A673 (cell line): ENCODE measurements at regions not wholly inside any gene's neighbourhood (a gene's known extent, or its start where the extent isn't known, plus 50 kb on each side); places are given as distances from the start of the nearest gene placed in this dataset.

Source experiments
- BruUV-seq: library from RNA; stranded (reverse); fragments of 400-500 nt; replicated peaks from 2 replicates; lab custom pipeline; 2021; lab: Mats Ljungman, UMichigan
- CTCF ChIA-PET: fragments of 300-600 bp; sonication (Branson Sonifier 250); formaldehyde crosslinking; loops from one replicate; lab custom pipeline; 2022; ENCODE audit warnings: antibody characterized with exemption; lab: Charles Lee
- POLR2A ChIA-PET: fragments of 300-600 bp; sonication (Branson Sonifier 250); formaldehyde crosslinking; loops from one replicate; lab custom pipeline; 2022; ENCODE audit warnings: antibody characterized with exemption; ENCODE audit not compliant: low non-redundant PET; lab: Charles Lee
- DNase-seq: peaks from one replicate; pipeline ENCODE4 v3.0.0-alpha.2; 2015; ENCODE audit warnings: low spot score
- H3K27ac ChIP-seq: fragments of 200-600 bp; sonication (generic); 2 replicates; pipeline ENCODE4 v1.5.1; 2016; ENCODE audit warnings: mixed run types, low read depth, mild to moderate bottlenecking, mixed read lengths, antibody characterized with exemption, low read length; ENCODE audit not compliant: poor library complexity, severe bottlenecking
- H3K27me3 ChIP-seq: fragments of 200-600 bp; sonication (generic); replicated peaks from 2 replicates; pipeline ENCODE4 v1.6.1; 2017; ENCODE audit warnings: mixed run types, low read depth, mild to moderate bottlenecking, mixed read lengths, antibody characterized with exemption, low read length; ENCODE audit not compliant: insufficient read depth, poor library complexity
- H3K36me3 ChIP-seq: fragments of 200-600 bp; sonication (generic); 2 replicates; pipeline ENCODE4 v1.6.1; 2016; ENCODE audit warnings: mixed run types, mild to moderate bottlenecking, mixed read lengths, antibody characterized with exemption, low read length; ENCODE audit not compliant: insufficient read depth, poor library complexity, severe bottlenecking
- H3K4me1 ChIP-seq: fragments of 200-600 bp; sonication (generic); 2 replicates; pipeline ENCODE4 v1.6.1; 2017; ENCODE audit warnings: mixed run types, mild to moderate bottlenecking, mixed read lengths, antibody characterized with exemption, low read length; ENCODE audit not compliant: insufficient read depth, poor library complexity, severe bottlenecking
- H3K4me3 ChIP-seq: fragments of 200-600 bp; sonication (generic); 2 replicates; pipeline ENCODE4 v1.5.1; 2016; ENCODE audit warnings: low read depth, mixed run types, mild to moderate bottlenecking, mixed read lengths, low read length; ENCODE audit not compliant: poor library complexity, severe bottlenecking
- H3K9me3 ChIP-seq: fragments of 200-600 bp; sonication (generic); 2 replicates; pipeline ENCODE4 v1.6.1; 2016; ENCODE audit warnings: mixed run types, low read depth, mild to moderate bottlenecking, mixed read lengths, antibody characterized with exemption, low read length; ENCODE audit not compliant: poor library complexity, severe bottlenecking
- CTCF ChIP-seq: fragments of 300-800, 200-600 bp; sonication (generic); conservative IDR thresholded peaks from 2 replicates; pipeline ENCODE4 v1.5.1; 2017; ENCODE audit warnings: low read depth, mild to moderate bottlenecking, antibody characterized with exemption, low read length, moderate library complexity, mixed read lengths
- EZH2 ChIP-seq: fragments of 200-600 bp; sonication (generic); IDR thresholded peaks from 2 replicates; pipeline ENCODE4 v1.6.1; 2017; ENCODE audit warnings: borderline replicate concordance, low read depth, mild to moderate bottlenecking, mixed read lengths, antibody characterized with exemption, low read length; ENCODE audit not compliant: poor library complexity, severe bottlenecking
- intact Hi-C: fragments of 100-400 bp; cut with micrococcal nuclease; formaldehyde crosslinking; loops from one replicate; pipeline ENCODE4 v1.10.0; 2022; ENCODE audit not compliant: unreplicated experiment

GRCh38 chrX:43525901-43526610 is 130.0 kb upstream of the MAOA start:
- no TSS peak for BruUV-seq
- TF ChIP-seq EZH2 (no peak), CTCF (no peak)
- CTCF ChIA-PET, result interaction anchor here (0.6 kb wide), 1 partner anchor 669 kb away, joined by 3 read pairs; no protein-coding TSS in a partner anchor

GRCh38 chrX:43526878-43527277 is 129.2 kb upstream of the MAOA start:
- Histone ChIP-seq H3K4me1 (no peaks in the 10 kb centered on the region), H3K36me3 (no peaks in the 10 kb centered on the region), H3K27ac (no peak overlapping the region), H3K9me3 (no peaks in the 10 kb centered on the region), H3K4me3 (no peak overlapping the region), H3K27me3 (no peaks in the 10 kb centered on the region)
- intact Hi-C loops, result no loop called here
- ChIA-PET CTCF (no interaction called here), POLR2A (no interaction called here)
- no peak for DNase-seq
- no TSS peak for BruUV-seq
- TF ChIP-seq EZH2 (no peak), CTCF (no peak)

More at GRCh38 chrX:43525901-43526610, 130.0 kb upstream of the MAOA start:
- no peak for DNase-seq
- Histone ChIP-seq H3K9me3 (no peaks in the 10 kb centered on the region), H3K27ac (no peak overlapping the region), H3K27me3 (no peaks in the 10 kb centered on the region), H3K36me3 (no peaks in the 10 kb centered on the region), H3K4me1 (no peaks in the 10 kb centered on the region), H3K4me3 (no peak overlapping the region)
- intact Hi-C loops, result no loop called here
- POLR2A ChIA-PET, result no interaction called here

GRCh38 chrX:43527801-43528200 is 128.3 kb upstream of the MAOA start:
- no TSS peak for BruUV-seq
- H3K36me3 ChIP-seq, result no peaks in the 10 kb centered on the region
- no peak for TF ChIP-seq CTCF
- TF ChIP-seq EZH2, result no peak
- no peak overlapping the region for H3K27ac ChIP-seq
- ChIA-PET POLR2A (no interaction called here), CTCF (no interaction called here)
- H3K4me3 ChIP-seq, result no peak overlapping the region
- intact Hi-C loops, result no loop called here
- no peaks in the 10 kb centered on the region for H3K4me1 ChIP-seq
- DNase-seq, result no peak
- no peaks in the 10 kb centered on the region for H3K9me3 ChIP-seq
- H3K27me3 ChIP-seq, result no peaks in the 10 kb centered on the region
